ENCODE measurements at regions not wholly inside any gene's neighbourhood (a gene's known extent, or its start where the extent isn't known, plus 50 kb on each side); places are given as distances from the start of the nearest gene placed in this dataset.
A peak's percentile ranks its signal among the peaks of the same experiment; 100 is the strongest.
"Not testable (repeated sequence)": the region's sequence is repeated elsewhere in the genome, so short reads cannot be mapped to it uniquely, and the experiment has no call there.

DNA sequence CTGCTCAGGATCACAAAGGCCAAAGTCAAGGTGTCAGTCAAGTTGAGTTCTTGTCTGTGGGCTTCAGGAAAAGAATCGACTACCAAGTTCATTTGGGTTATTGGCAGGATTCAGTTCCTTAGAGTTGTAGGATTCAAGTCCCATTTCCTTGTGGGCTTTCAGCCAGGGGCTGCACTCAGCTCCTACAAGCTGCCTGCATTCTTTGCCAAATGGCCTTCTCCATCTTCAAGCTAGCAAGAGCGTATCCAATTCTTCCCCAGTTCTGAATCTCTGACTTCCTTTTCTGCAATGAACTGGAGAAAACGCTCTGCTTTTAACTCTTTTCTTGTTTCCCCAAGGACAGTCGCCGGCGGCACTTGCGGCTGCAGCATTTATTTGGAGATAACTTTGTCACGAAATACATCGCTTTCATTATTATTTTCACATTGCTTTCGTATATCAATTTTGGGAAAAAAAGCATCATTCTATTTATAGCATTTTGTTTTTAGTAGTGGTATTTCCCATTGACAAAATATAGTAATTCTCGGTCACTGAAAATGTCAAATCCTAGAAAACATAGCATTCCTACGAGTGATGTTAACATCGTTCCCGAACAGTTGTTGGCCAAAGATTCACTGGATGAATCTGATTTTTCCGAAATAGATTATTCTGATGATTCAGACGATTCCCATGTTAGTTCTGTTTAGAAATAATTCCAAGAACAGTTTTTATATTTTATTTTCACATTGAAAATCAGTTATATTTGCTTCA is 59.6 kb upstream of the SERPINE2 start:
- ATAC-seq (no peak), DNase-seq (peak in 1 of 4 donors; percentile 58)

GRCh38 chr2:224094413-224094812 is 55.3 kb upstream of the SERPINE2 start:
- Histone ChIP-seq H3K36me3 (no peaks in the 10 kb centered on the region), H3K9me3 (no peaks in the 10 kb centered on the region), H3K27ac (no peak overlapping the region), H3K4me1 (no peaks in the 10 kb centered on the region), H3K27me3 (no peaks in the 10 kb centered on the region), H3K4me3 (no peak overlapping the region)
- intact Hi-C loops (cut with DNase I): no loop called here
- TF ChIP-seq, protein P1, sequence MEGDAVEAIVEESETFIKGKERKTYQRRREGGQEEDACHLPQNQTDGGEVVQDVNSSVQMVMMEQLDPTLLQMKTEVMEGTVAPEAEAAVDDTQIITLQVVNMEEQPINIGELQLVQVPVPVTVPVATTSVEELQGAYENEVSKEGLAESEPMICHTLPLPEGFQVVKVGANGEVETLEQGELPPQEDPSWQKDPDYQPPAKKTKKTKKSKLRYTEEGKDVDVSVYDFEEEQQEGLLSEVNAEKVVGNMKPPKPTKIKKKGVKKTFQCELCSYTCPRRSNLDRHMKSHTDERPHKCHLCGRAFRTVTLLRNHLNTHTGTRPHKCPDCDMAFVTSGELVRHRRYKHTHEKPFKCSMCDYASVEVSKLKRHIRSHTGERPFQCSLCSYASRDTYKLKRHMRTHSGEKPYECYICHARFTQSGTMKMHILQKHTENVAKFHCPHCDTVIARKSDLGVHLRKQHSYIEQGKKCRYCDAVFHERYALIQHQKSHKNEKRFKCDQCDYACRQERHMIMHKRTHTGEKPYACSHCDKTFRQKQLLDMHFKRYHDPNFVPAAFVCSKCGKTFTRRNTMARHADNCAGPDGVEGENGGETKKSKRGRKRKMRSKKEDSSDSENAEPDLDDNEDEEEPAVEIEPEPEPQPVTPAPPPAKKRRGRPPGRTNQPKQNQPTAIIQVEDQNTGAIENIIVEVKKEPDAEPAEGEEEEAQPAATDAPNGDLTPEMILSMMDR (IDR thresholded peaks at IDR 0.05): no peak
- ATAC-seq: no peak
- DNase-seq: no peak

More for the DNA sequence above, 59.6 kb upstream of the SERPINE2 start:
- Histone ChIP-seq H3K27me3 (no peaks in the 10 kb centered on the region), H3K9me3 (no peaks in the 10 kb centered on the region), H3K4me1 (no peaks in the 10 kb centered on the region), H3K27ac (no peak overlapping the region), H3K36me3 (no peaks in the 10 kb centered on the region), H3K4me3 (no peak overlapping the region)
- TF ChIP-seq, protein P1 (IDR thresholded peaks at IDR 0.05): no peak
- intact Hi-C loops (cut with DNase I): no loop called here

DNA sequence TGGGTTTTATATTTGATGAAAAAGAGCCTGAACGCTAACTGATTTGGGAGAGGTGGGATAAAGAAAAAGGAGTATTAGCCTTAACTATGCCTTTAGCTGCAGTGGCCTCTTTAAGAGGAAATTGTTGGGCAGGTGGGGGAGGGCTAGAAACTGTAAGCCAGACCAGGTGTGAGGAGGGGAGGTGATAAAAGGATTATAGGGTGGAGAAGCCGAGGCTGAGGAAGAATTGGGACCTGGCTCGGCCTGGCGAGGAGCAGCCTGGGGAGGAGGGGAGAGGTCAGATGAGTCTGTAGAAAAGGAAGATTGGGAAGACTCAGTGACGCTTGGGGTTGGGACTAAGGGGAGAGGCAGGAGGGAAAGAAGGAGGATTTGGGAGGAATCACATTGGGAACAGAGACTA is 52.6 kb upstream of the SERPINE2 start:
- H3K4me1 ChIP-seq; ATAC-seq; DNase-seq; intact Hi-C loops (cut with DNase I); H3K4me3 ChIP-seq; H3K27me3 ChIP-seq; H3K36me3 ChIP-seq; H3K9me3 ChIP-seq; H3K27ac ChIP-seq: not testable (repeated sequence)

- H3K4me3 ChIP-seq; DNase-seq; H3K36me3 ChIP-seq; H3K9me3 ChIP-seq; intact Hi-C loops (cut with DNase I); H3K27me3 ChIP-seq; H3K4me1 ChIP-seq; ATAC-seq; H3K27ac ChIP-seq: not testable (repeated sequence)
These were observed 50.5 kb upstream of the SERPINE2 start for GRCh38 chr2:224089606-224090005.
